Left lung (tissue), 4 donors: ENCODE measurements at regions not wholly inside any gene's neighbourhood (a gene's known extent, or its start where the extent isn't known, plus 50 kb on each side); places are given as distances from the start of the nearest gene placed in this dataset.
A peak's percentile ranks its signal among the peaks of the same experiment; 100 is the strongest.

ENCODE experiments used
- ATAC-seq: fragments of 200-7000 bp; cut with Tn5 transposase; one replicate; pipeline ENCODE4 v1.9.1; 2020; ENCODE audit warnings: moderate library complexity
- DNase-seq, 4 donors: peaks; one replicate each; pipeline ENCODE4 v3.0.0-alpha.2; 2013 to 2020
- H3K27ac ChIP-seq, 2 donors: fragments of 200-600 bp; sonication (generic) in 1 of 2; one replicate each; pipeline versions ENCODE4 v1.5.0 to v1.8.0; 2020 to 2021
- H3K27me3 ChIP-seq, 2 donors: fragments of 200-600 bp; sonication (generic) in 1 of 2; one replicate each; pipeline versions ENCODE4 v1.5.0 to v1.8.0; 2020 to 2021
- H3K36me3 ChIP-seq, 2 donors: fragments of 200-600 bp; sonication (generic) in 1 of 2; one replicate each; pipeline versions ENCODE4 v1.5.0 to v1.8.0; 2020 to 2021
- H3K4me1 ChIP-seq, 2 donors: fragments of 200-600 bp; one replicate each; pipeline ENCODE4 v1.8.0; 2021
- H3K4me3 ChIP-seq, 2 donors: fragments of 200-600 bp; sonication (generic) in 1 of 2; one replicate each; pipeline versions ENCODE4 v1.5.0 to v1.8.0; 2020 to 2021; ENCODE audit warnings: mild to moderate bottlenecking in 1 of 2
- H3K9me3 ChIP-seq, 2 donors: fragments of 200-600 bp; sonication (generic) in 1 of 2; one replicate each; pipeline versions ENCODE4 v1.5.0 to v1.8.0; 2020 to 2021
- intact Hi-C, 2 donors: fragments of 100-400 bp; cut with DNase I; formaldehyde crosslinking; loops; one replicate each; pipeline versions ENCODE4 v1.11.2 to v1.14.2; 2022
- TF ChIP-seq, protein P1 (sequence below), 2 donors: fragments of 200-600 bp; sonication (generic) in 1 of 2; IDR thresholded peaks; one replicate each; pipeline versions ENCODE4 v1.5.0 to v1.8.0; 2021; ENCODE audit warnings: antibody characterized with exemption in 2 of 2
- donor health status: DM: no; HTN: yes; CAD: no.
- donor health status: DM: no; HTN: no; CAD: no.

- DNase-seq (no peak), ATAC-seq (no peak)
- no peaks in the 10 kb centered on the region for H3K27me3 ChIP-seq
- H3K9me3 ChIP-seq, result no peaks in the 10 kb centered on the region
- TF ChIP-seq, protein P1, sequence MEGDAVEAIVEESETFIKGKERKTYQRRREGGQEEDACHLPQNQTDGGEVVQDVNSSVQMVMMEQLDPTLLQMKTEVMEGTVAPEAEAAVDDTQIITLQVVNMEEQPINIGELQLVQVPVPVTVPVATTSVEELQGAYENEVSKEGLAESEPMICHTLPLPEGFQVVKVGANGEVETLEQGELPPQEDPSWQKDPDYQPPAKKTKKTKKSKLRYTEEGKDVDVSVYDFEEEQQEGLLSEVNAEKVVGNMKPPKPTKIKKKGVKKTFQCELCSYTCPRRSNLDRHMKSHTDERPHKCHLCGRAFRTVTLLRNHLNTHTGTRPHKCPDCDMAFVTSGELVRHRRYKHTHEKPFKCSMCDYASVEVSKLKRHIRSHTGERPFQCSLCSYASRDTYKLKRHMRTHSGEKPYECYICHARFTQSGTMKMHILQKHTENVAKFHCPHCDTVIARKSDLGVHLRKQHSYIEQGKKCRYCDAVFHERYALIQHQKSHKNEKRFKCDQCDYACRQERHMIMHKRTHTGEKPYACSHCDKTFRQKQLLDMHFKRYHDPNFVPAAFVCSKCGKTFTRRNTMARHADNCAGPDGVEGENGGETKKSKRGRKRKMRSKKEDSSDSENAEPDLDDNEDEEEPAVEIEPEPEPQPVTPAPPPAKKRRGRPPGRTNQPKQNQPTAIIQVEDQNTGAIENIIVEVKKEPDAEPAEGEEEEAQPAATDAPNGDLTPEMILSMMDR (IDR thresholded peaks at IDR 0.05), result no peak
- no peaks in the 10 kb centered on the region for H3K4me1 ChIP-seq
- H3K27ac ChIP-seq, result no peak overlapping the region
- H3K4me3 ChIP-seq, result no peak overlapping the region
- intact Hi-C loops, result no loop called here
- no peaks in the 10 kb centered on the region for H3K36me3 ChIP-seq
Measured at GRCh38 chr7:24214670-24215069, 69.3 kb upstream of the NPY start.

DNA sequence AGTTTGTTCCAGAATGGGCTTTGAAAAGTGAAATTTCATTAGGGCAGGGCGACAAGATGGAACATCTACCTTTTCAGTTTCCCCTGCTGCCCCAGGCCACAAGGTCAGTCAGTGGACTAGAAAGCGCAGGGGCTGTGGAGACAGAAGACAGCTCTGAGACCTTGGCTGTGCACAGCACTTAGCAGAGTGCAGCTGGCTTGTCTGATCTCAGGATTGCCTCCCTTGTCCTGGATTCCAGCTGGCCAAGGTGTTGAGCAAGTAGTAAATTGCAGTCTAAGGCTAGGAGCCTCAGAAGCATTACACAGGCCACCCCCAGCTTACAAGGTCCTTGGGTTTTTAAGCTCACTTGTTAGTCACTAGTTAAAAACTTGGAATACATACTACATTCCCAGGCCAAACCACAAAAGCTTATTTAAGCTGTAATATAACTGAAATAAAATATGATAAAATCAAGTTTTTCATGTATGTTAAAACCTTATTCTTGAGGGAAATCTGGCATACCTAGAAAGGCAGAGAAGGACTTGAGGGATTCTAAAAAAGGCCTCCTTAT is 67.3 kb upstream of the NPY start:
- H3K9me3 ChIP-seq, result no peaks in the 10 kb centered on the region
- intact Hi-C loops, result no loop called here
- H3K27ac ChIP-seq, result no peak overlapping the region
- TF ChIP-seq, protein P1 (IDR thresholded peaks at IDR 0.05), result no peak
- no peaks in the 10 kb centered on the region for H3K36me3 ChIP-seq
- no peak overlapping the region for H3K4me3 ChIP-seq
- DNase-seq (no peak), ATAC-seq (peak; percentile 56)
- H3K27me3 ChIP-seq, result no peaks in the 10 kb centered on the region
- no peaks in the 10 kb centered on the region for H3K4me1 ChIP-seq

GRCh38 chr7:24221500-24221899 is 62.5 kb upstream of the NPY start:
- Histone ChIP-seq H3K27me3 (no peaks in the 10 kb centered on the region), H3K4me3 (no peak overlapping the region), H3K4me1 (no peaks in the 10 kb centered on the region), H3K36me3 (no peaks in the 10 kb centered on the region), H3K9me3 (peaks cover 0 to 9% of the 10 kb centered on the region in 2 donors), H3K27ac (no peak overlapping the region)
- no peak for ATAC-seq
- intact Hi-C loops, result no loop called here
- TF ChIP-seq, protein P1 (IDR thresholded peaks at IDR 0.05), result no peak
- DNase-seq, result no peak

GRCh38 chr7:24227068-24227467 is 56.9 kb upstream of the NPY start:
- Histone ChIP-seq H3K27me3 (no peaks in the 10 kb centered on the region), H3K4me3 (no peak overlapping the region), H3K36me3 (no peaks in the 10 kb centered on the region), H3K4me1 (no peaks in the 10 kb centered on the region), H3K27ac (no peak overlapping the region), H3K9me3 (peaks cover 0 to 9% of the 10 kb centered on the region in 2 donors)
- intact Hi-C loops, result no loop called here
- TF ChIP-seq, protein P1 (IDR thresholded peaks at IDR 0.05), result no peak
- DNase-seq (no peak), ATAC-seq (no peak)

GRCh38 chr7:24227603-24228359 is 56.2 kb upstream of the NPY start:
- no peaks in the 10 kb centered on the region for H3K4me1 ChIP-seq
- H3K9me3 ChIP-seq, result peaks cover 0 to 9% of the 10 kb centered on the region in 2 donors
- no peak overlapping the region for H3K4me3 ChIP-seq
- ATAC-seq (no peak), DNase-seq (no peak)
- H3K27me3 ChIP-seq, result no peaks in the 10 kb centered on the region
- TF ChIP-seq, protein P1 (IDR thresholded peaks at IDR 0.05), result no peak
- no peak overlapping the region for H3K27ac ChIP-seq
- intact Hi-C loops, result no loop called here
- H3K36me3 ChIP-seq, result no peaks in the 10 kb centered on the region
